ENCODE measurements at regions not wholly inside any gene's neighbourhood (a gene's known extent, or its start where the extent isn't known, plus 50 kb on each side); places are given as distances from the start of the nearest gene placed in this dataset.

- Histone ChIP-seq H3K36me3 (no peaks in the 10 kb centered on the region), H3K4me3 (no peak overlapping the region), H3K27ac (no peak overlapping the region), H3K9me3 (no peaks in the 10 kb centered on the region), H3K4me1 (peaks cover 0 to 9% (median 6%) of the 10 kb centered on the region in 4 donors), H3K27me3 (no peaks in the 10 kb centered on the region)
- TF ChIP-seq CTCF (IDR thresholded peaks at IDR 0.05), result no peak
- intact Hi-C loops (cut with DNase I; ENCODE audit: low total_unique reads), result no loop called here
- no peak for DNase-seq
These were observed 326.6 kb downstream of the MN1 start for GRCh38 chr22:27474711-27475547.

- intact Hi-C loops (cut with DNase I; ENCODE audit: low total_unique reads), result no loop called here
- no peak for TF ChIP-seq CTCF (IDR thresholded peaks at IDR 0.05)
- peaks cover 0 to 9% (median 6%) of the 10 kb centered on the region in 4 donors for H3K4me1 ChIP-seq
- H3K9me3 ChIP-seq, result no peaks in the 10 kb centered on the region
- no peaks in the 10 kb centered on the region for H3K36me3 ChIP-seq
- no peaks in the 10 kb centered on the region for H3K27me3 ChIP-seq
- no peak overlapping the region for H3K4me3 ChIP-seq
- no peak overlapping the region for H3K27ac ChIP-seq
- DNase-seq, result no peak
These were observed 326.0 kb downstream of the MN1 start for GRCh38 chr22:27475548-27475897.

GRCh38 chr22:27476318-27476717 lies 325.2 kb downstream of the MN1 start:
- Histone ChIP-seq H3K36me3 (no peaks in the 10 kb centered on the region), H3K27me3 (no peaks in the 10 kb centered on the region), H3K4me3 (no peak overlapping the region), H3K9me3 (no peaks in the 10 kb centered on the region), H3K27ac (no peak overlapping the region), H3K4me1 (peaks cover 0 to 9% (median 6%) of the 10 kb centered on the region in 4 donors)
- intact Hi-C loops (cut with DNase I; ENCODE audit: low total_unique reads), result no loop called here
- no peak for DNase-seq
- no peak for TF ChIP-seq CTCF (IDR thresholded peaks at IDR 0.05)

GRCh38 chr22:27476729-27477128 lies 324.8 kb downstream of the MN1 start:
- Histone ChIP-seq H3K27me3 (no peaks in the 10 kb centered on the region), H3K4me1 (peaks cover 0 to 9% (median 6%) of the 10 kb centered on the region in 4 donors), H3K9me3 (no peaks in the 10 kb centered on the region), H3K36me3 (no peaks in the 10 kb centered on the region), H3K27ac (no peak overlapping the region), H3K4me3 (no peak overlapping the region)
- no peak for DNase-seq
- no peak for TF ChIP-seq CTCF (IDR thresholded peaks at IDR 0.05)
- intact Hi-C loops (cut with DNase I; ENCODE audit: low total_unique reads), result no loop called here

GRCh38 chr22:27477171-27477570 lies 324.4 kb downstream of the MN1 start:
- Histone ChIP-seq H3K9me3 (no peaks in the 10 kb centered on the region), H3K27ac (no peak overlapping the region), H3K27me3 (no peaks in the 10 kb centered on the region), H3K4me3 (no peak overlapping the region), H3K36me3 (no peaks in the 10 kb centered on the region), H3K4me1 (peaks cover 0 to 9% (median 6%) of the 10 kb centered on the region in 4 donors)
- DNase-seq, result no peak
- intact Hi-C loops (cut with DNase I; ENCODE audit: low total_unique reads), result no loop called here
- no peak for TF ChIP-seq CTCF (IDR thresholded peaks at IDR 0.05)

All from tibial artery (tissue), 4 donors.